HG02798 (cell line): ENCODE measurements at regions not wholly inside any gene's neighbourhood (a gene's known extent, or its start where the extent isn't known, plus 50 kb on each side); places are given as distances from the start of the nearest gene placed in this dataset.

ENCODE experiments used
- ATAC-seq: cut with Tn5 transposase; IDR thresholded peaks from one replicate; pipeline ENCODE4 v1.9.1; 2021; ENCODE audit warnings: mild to moderate bottlenecking; ENCODE audit not compliant: unreplicated experiment, poor library complexity

DNA sequence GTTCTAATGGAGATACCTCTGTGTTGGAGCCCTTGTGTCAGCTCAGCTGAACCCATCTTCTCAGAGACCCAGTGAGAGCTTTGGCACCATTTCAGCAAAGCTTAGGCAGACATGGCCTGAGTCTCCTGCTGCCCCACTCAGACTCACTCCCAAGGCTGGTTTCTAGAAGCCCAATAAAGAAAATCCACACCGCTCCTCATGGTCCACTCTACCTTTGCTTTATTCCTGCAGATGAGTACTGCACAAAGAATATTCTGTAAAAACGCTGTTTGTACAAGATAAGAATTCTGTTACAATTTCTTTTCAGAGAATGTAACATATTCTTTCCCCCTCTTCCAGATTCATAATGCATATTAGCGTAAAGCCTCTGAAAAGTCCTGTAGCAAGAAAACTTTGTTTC is 129.3 kb downstream of the C5orf15 start:
- no peak for ATAC-seq

DNA sequence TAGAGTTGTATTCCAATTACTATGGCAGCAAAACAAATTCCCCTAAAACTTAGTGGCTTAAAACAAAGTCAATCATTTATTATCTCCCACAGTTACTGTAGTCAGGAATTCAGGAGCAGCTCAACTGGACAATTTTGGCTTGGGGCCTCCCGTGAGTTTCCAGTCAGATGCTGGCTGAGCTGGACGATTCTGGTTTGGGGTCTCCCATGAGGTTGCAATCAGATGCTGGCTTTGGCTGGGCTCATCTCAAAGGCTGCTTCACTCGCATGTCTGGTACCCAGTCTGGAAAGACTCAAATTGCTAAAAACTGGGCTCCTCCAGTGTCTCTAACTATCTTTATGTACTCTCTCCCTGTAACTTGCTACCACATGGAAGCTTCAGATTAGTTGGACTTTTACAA is 130.1 kb downstream of the C5orf15 start:
- ATAC-seq: no peak

DNA sequence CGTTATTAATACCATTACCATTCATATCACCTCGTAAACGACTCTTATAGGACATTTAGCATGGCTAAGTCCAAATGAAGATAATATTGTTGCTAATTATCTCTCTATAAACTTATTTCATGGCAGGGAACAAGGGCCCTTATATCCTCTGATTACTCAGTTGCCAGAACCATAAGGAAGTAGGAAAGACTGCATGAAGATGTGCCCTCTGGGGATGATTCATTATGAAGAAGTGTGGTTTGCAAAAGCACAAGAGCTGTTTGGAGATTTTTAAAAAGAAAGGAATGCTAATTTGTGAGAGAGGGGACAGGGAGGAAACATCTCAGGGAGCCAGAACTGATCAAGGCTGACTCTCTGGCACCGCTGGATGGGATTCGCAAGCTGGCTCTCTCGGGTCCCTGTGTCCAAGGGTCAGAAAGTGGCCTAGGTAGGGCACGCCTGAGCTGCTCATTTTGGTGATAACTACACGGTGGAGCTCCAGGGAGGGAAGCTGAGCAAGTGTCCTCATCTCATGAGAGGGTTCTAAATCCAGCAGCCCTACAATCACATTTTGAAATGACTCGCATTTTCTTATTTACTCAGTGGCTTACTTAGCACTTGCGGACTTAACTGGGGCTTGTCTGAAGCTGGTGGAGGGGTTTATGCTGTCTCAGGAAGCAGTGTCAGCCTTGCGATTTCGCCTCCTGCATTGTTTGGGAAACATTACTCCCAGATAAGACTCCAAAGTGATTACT is 136.8 kb downstream of the C5orf15 start:
- no peak for ATAC-seq

DNA sequence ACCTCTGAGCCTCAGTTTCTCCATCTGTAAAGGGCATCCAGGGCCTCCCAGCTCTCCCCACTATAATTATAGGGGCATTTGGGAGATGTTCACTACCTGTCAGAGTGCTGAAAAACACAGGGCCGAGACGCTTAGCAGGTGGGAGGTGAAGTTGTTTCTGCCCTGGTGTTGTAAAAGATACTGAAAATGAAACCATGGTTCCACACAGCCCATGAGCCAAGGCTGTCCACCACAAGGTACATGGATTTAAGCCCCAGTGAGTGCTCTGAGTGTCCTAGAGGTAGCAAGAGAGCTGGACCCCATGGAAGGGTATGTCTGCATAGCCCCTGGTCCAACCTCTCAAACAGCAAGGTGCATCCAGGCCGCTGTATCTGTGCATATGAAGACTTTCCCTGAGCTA is 137.5 kb downstream of the C5orf15 start:
- ATAC-seq: peak; percentile 55

DNA sequence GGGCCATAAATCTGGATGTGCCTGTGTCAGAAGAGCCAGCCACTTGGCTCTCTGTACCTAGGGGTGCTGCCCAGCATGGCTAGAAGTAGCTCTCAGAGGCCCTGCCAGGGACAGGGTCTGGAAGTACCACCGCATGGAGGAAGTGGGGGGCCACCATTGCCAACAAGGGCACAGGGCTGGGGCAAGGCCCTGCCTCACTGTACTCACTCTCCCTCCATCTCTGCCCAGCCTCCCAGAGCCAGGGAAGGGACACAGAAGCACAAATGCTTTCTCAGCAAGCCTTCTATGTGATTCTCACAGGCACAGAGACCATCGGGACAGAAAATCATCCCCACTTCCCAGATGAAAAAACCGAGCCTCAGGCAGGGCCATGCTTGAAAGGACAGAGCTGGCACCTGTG is 138.1 kb downstream of the C5orf15 start:
- ATAC-seq: no peak

DNA sequence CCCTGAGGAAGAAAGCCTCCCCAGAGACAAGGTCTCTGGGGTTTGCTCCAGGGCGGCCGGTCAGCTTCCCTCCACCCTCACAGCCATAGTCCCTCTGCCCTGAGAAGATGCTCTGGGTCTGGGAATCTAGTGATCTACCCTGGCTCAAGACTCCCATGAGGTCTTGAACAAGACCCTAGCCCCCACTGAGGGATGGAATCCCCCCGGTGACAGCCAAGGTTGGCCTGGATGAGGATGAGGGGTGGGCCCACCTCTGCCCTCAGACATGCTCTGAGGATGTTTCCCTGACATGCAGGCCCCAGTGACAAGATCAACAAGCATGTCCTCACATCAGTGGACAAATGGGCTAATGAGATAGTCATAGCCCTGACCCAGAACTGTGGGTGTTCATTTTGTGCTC is 138.6 kb downstream of the C5orf15 start:
- no peak for ATAC-seq

DNA sequence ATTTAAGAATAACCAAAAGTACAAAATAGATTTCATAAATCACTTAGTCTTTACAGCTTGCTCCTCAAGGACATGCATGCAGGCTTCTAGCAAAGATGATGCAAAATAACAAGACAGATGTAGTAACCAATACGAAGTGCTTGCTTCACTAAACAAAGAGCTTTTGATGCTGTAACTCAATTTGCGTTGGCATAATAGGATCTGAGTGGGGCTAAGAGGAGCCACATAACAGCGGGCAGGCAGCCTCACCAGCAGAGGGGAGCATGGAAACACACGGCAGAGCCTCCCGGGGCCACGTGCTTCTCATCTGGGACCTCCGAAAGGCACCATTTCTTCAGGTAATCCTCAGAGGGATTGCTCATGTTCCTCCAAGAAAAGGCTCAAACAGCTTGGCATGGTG is 139.7 kb downstream of the C5orf15 start:
- no peak for ATAC-seq

DNA sequence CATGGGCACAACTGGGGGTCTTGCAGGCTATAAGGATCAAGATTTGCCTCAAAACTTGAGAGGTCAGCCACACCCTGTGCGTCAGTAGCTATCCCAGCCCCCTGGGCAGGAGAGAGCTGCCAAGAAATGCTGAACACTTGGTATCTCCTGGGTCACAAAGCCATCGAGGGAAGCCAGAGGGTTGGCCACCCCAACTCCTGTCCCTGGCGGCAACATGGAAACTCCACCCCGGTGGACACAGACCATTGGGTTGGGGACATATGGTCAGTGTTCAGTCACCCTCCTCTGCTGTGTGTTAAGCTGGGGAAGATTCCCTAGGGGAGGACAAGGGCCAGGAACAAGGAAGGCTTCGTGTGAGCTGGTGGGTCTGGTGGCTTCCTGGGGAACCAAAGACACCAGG is 140.6 kb downstream of the C5orf15 start:
- ATAC-seq: no peak

DNA sequence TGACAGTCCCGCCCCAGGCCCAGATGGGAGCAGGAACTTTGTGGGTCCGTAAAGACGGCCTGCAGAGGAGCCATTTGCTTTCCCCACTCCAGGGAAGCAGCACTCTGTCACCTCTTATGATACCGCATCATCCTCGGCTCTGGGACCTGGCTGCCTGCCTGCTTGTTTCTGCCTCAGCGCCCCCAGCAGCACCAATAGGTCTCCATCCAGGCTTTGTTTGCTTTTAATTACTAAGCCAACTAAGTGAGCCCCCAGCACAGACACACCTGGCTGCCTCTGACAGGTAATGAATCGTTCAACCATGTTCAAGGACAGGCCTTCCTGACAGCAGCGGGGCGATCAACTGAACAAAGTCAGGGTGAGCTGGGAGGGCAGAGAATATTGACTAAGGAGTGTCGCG is 141.4 kb downstream of the C5orf15 start:
- no peak for ATAC-seq

DNA sequence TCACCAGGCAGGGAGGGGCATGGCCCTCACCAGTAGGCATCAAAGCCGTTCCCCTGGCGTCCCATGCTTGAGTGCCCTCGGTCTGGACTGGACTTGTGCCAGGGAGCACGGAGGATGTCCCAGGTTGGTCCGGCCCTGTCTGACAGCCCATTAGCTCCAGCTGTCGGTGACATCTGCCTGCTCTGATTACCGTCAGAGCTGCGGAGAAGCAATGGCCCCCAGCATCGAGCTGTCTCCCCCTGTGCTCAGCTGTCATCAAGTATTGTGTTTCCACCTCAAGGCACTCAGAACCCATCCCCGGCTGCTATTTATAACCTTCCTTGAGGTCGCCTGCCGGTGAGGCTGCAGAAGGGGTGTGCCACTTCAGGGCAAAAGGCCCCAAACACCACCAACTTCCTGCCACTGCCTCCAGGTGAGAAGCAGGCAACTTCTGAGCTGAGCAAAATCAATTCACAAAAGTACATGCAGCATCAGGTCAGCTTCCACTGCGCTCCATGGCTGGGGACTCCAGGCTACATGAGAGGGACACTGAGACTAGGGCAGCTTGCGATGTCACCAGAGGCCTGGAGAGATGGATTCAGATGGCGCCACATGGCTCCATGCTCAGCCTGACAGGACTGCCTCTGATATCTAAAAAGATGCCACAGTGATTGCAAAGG is 142.7 kb downstream of the C5orf15 start:
- peak; percentile 27 for ATAC-seq

DNA sequence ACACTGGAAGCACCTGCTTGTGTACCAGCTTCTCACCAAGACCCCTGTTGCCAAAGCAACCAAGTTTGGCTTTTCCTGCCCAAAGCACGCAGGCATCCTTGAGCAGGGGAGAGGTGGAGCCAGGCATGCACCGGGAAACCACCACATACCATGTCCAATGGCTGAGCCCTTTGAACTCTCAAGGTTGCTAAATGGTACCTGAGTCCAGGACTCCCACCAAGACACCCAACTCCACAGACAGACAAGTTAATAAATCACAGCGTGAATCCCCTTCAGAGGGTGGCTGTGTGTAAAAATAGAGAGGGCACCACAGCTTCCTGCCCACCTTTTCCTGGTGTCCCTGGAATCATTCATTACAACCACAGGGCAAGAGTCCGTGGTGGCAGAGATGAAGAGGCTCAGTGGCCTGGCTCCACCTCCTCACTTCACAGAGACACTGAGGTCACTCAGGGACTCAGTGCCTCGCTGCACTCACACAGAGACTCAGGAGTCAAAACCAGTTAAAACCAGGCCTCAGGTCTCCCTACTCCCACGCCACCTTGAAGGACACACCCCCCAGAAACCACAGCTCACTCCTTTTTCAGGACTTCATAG is 143.7 kb downstream of the C5orf15 start:
- peak; percentile 81 for ATAC-seq

DNA sequence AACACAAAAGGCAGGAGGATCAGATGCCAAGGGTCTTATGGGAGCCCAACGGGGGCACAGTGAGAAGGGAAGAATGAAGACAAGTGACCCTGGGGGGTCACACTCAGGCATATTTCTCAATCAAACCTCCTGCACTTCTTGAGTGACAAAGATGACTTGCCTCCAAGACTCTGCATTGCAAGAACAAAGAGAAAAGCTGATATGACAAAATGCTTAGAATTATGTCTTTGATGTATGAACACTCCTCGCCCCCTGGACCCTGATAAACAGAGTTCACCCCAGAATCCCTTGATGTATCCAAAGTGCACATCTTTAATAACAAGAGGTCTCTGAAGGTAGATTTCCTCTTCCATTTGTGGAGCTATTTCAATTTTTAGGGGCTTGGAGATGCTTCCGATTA is 146.5 kb downstream of the C5orf15 start:
- no peak for ATAC-seq

DNA sequence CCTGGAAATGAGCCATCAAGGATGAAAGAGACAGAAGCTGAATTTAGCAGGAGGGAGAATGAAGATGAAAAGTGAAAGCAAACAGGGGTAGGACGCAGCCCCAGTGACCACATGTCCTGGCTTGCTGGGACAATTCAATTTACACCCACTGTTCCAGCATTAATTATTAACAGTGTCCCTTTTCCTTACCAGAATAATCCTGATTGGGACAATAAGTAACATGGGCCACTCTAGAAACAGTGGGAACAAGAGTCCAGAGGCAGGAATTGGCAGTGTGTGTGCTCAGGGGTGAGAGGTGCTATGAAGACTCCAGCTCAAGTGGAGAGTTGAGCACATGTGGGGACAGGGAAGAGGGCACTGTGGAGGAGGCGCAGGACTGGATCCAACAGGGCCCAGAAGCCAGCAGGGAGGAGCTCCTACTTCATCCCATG is 147.1 kb downstream of the C5orf15 start:
- ATAC-seq: no peak

DNA sequence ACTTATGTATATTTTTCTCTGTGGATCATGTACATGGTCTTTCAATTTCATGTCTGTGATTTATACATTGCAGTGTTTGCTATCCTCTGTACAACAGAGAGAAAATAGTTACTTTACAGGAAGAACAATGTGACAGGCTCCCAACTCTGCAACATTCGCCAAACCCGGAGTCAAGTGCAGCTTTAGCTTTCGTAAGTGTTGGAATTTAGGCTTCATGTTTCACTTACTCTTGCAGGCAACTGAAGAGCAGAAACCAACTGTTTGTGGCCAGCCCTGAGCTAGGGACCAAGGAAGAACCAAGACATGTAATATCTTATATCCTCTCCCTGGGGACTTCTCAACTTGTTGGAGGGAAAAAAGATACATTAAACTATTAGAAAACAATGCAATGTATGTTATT is 147.9 kb downstream of the C5orf15 start:
- no peak for ATAC-seq

DNA sequence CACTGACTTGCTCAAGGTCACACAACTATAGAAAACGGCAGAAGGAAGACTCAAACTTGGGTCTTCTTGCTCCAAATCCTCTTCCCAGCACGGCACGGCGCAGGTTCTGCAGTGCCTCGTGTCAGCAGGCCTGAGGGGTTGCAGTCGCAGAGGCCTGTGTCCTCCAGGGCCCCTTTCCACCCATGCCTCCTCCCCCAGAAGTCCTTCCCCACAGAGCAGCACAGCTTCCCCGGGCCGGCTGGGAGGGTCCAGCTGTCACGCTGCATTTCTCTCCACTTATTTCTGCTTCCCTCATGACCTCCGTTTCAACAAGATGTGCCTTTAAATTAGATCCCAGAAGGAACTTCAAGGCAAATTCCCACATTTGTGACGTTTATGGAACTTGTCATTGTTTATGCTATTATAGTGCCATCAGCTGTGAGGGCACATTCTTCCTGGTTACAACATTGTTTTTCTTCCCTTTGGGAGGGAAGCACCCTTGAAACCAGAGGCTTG is 148.4 kb downstream of the C5orf15 start:
- no peak for ATAC-seq

DNA sequence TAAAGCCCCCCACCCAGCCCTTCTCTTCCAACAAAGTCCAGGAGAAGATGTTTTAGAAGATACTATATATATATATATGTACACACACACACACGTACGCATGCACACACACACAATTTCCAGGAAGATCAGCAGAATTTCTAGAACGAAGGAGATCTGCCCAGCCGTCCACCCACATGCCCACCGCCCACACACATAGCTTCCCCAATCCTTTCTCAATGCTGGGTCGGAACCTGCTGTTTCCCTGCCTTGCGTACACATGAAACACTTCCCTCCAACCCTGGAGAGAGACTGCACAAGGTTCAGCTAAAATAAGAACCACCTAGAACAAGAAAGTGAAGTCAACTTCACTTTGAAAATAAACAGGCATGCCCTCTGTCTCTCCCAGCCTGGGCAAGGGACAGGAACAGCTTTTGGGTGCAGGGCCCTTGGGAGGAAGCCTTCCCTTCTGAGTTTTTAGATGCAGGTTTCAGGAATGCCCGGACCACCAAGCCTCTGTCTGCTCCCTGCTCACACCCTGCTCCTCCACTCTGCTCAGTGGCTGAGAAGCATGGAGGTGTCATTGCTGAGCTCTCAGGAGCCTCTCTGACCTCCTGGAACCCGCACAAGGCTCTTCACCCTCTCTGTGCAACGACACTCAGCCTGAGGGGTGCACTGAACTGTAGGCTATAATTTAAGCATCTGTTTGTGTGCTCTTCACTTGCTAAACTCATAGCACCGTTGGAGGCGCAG is 149.4 kb downstream of the C5orf15 start:
- ATAC-seq: no peak

DNA sequence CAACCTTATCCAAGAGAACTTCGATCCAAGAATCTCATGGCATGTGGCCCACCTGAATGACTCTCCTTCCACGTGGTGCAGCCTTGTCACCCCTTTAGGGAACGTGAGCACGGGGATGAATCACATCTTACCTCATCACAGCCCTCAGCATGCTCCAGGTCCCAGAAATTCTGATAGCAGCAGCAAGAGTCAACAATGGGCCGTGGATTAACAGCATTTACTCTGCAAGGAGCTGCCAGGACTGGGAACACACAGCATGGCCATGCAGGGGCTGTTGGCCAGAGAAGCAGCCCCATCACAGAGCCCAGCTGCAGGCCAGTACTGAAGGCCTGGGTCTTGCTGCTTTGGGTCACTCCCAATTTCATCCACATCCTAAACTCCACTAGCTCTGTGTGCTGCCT is 150.4 kb downstream of the C5orf15 start:
- ATAC-seq: no peak

DNA sequence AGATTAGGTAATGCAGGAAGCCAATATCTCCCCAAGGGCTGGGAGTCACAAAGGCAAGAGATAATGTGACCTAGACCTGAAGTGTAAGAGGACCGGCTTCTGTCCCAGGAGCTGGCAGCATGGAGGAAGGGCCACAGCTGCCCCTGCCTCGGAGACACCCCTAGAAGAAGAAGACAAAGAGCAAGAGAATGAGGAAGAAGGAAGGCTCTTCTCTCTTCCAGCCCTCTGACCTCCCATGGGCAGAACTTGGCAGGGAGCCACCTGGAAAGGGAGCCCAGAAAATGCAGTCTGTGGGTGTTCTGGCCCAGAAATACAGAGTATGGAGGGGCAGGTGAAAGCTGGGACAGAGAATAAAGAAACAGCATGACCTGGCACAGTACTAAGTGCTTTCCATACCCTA is 151.0 kb downstream of the C5orf15 start:
- ATAC-seq: no peak

DNA sequence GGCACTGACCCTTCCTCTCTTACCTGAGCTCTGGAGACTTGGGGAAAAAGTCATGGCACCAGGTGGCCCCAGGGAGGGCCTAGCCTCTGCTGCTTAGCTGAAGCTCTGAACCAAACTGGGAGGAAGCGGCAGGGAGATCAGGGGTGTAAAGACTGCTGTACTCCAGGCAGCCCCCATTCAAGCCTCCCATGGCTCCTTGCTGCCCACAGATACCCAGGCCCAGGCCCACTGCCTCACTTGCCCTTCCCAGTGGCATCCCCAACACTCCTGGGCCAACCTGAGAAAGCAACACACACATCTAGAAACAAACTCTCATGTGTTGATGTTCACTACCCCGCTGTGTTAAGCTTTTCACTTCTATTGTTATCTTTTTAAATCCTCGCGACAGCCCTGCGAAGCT is 151.6 kb downstream of the C5orf15 start:
- no peak for ATAC-seq

DNA sequence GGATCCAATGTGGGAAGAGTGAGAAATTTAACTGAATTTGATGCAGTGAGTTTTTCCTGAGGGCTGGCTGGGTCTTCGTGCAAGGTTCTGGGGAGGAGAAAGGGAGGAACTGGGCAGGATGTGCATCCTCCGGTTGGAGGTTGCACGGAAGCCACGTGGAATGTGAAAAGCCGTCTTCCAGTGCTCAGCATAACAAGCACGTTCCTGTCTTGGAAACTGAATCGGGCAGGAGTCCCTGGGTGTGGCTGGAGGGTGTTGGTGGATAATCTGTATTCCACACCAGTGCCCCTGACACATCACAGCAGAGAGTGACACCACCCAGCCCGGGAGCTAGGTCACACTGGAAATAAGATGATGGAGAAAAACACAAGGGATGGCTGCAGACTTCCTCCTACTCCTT is 154.3 kb downstream of the C5orf15 start:
- ATAC-seq: no peak

DNA sequence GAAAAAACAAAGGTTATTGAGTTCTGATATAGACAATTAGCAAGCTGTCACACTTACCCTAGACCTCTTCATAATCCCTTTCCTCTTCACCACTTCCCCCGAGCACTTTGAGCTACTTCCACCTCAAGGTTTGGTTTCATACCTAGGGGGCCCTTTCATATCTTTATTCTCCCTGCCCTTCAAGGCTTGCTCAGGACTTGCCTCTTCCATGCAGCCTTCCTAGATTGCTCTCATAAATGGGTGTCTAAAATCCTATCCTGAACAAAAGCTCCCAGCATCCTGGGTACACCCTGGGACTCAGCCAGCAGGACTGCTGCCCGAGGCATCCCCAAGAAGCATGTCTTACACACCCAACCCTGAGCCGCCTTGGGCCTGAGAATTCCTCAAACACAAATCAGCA is 157.3 kb downstream of the C5orf15 start:
- ATAC-seq: no peak
